NK-92 (cell line): ENCODE measurements at regions not wholly inside any gene's neighbourhood (a gene's known extent, or its start where the extent isn't known, plus 50 kb on each side); places are given as distances from the start of the nearest gene placed in this dataset.

ENCODE experiments used
- DNase-seq: peaks from one replicate; lab custom pipeline; 2025; ENCODE audit not compliant: unreplicated experiment; lab: John Stamatoyannopoulos, UW

DNA sequence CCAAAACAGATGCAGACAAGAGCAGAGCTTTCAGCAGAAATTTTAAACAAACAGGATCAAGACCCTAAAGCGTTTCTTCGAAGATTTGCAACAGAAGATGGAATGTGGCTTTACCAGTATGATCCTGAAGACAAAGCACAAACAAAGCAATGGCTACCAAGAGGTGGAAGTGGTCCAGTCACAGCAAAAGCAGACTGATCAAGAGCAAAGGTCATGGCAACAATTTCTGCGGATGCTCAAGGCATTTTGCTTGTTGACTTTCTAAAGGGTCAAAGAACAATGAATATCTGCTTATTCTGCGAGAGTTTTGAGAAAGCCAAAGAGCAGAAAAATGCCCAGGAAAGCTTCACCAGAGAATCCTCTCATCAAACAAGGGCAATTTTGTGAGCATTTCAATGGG, 130.4 kb downstream of the MBL2 start:
- DNase-seq, result no peak

DNA sequence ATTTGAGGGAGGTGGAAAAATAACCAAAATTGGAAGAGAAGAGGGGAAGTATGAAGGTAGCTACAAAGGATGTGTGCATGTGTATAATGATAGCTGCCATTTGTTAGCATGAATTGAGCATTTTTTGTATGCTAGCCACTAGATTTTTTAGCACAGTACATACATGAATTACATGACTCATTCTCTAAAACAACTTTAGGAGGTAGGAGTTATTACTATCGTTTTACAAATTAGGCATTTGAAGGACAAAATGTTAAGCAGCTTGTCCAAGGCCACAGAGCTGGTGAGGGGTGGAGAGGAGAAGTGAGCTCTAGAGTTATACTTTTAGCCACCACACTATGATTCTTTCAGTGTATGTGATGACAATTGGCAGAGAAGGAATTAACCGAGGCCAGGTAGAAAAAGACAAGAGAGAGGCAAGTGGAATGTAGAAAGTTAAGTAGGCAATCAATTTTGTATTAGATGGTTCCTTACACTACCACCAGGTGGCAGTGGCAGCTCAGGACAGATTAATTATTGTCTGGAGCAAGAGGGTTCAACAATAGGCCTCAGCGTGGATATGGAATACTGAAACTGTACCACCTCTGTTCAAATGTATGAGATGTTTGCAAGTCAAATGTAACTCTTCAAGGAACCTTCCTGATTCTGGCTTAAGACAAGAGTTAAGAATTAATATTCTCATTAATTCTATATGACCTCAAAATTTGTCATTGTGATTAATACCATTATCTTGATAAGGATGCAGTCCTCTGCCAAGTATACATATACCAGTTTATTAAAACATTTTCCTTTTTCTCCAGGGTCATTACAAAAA, 128.0 kb downstream of the MBL2 start:
- DNase-seq, result no peak

DNA sequence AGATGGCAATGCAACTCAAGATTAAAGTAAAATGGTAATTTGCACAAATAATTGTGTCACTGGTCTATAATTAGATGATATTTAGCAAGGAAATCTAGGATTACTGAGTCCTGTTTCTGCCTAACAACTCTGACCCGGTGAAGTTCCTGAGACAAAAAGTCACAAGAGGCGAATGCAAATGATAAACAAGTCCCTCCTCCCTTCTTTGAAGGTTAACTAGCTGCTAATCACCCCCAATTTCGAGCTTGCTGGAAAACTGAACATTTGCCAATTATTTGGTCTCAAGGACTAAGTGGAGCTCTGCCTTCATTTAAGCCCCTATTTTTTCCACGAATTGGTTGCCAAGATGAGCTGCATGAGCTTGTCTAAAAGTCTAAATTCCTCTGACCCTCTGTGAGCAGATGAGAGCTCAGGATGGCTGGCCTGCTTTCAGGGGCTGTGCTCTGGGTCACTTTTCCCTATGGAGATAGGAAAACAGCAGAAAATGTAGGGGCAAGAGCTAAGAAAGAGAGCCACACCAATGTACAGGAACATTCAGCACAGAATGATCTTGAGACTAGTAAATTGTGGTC, 127.3 kb downstream of the MBL2 start:
- no peak for DNase-seq

DNA sequence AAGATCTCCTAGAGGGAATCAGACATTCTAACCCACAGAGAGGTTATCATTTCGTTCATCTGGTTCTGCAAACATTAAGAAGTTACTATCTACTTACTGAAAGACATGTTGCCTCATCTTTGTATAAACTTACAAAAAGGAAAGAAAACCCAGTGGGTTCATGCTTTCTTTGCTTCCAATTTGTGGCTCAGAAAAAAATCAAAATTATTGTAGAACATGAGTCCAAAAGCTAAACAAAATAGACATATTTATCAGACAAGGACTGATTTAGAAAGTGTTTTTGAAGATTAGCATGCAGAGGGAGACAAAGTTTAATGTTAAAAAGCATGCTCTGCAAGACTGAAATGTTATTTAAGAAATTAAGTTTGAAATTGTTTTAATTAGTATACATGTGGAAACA, 123.1 kb downstream of the MBL2 start:
- DNase-seq, result no peak

DNA sequence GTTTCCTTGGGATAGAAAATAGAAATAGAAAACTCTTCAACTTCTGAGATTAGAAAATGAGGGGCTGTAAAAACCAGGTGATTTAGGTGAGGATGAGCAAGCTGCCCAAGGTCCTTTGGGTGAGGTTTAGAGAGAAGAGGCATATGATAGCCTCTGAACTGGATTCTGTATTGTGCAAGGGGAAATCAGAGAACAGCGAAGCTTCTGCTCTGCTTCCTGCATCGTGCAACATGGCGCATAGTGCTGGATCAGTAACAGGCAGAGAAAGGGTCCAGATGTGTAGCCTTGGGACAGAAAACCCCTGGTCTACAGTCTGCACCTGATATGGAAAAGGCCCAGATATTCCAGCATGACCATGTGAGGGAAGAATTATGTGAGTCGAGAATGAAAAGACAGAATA, 121.7 kb downstream of the MBL2 start:
- no peak for DNase-seq

DNA sequence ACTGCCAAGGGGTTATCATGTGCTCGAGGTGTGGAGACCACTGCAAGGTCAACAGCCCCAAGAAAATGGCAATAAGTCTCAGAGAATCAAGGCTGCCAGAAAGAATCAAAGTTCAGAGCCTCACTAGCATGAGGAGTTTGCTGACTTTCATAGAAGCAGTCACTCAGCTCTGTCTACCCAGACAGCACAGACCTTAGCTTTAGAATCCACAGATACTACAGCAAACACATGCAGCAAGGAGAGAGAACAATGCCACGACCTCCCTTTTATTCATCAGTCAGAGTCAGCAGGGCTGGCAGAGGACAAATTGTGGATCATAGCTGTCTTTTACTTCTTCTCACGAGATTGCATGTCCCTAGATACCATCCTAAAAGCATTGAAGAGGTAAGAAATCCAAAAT, 121.3 kb downstream of the MBL2 start:
- DNase-seq, result no peak

DNA sequence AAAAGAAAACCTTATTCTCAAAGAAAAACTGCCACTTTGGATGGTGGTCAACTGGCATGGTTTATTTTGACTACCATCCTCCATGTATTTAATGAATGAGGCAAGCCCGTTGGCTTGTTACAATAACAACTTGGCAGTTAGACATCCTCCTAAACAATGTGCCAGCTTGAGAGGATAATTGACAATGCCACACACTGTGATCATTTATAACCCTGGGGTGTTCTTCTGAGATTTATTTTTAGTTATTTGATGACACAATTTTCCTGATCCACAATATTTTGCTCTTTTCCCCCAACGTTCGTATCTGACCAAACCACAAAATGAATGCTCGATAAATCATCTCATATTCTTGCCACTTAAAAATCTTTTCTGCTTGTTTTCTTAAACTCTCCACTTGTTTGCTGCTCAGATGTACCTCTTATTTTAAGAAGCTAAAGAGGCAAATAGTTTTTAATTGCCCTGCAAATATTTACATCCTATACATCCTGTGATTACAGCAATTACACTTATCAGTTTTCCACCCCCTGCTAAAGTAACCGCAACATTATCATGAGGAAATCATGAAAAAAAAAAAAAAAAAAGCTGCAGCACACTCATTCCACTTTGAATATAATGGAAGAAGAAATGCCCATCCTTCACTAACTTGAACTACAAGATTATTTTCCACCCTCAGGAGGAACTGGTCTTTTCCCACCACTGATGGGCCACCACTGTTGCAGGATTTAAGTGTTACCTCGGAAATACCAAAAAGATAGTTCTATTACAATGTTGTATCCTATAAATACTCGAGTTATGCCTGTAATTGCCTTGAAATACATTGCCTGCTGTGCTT, 119.9 kb downstream of the MBL2 start:
- no peak for DNase-seq

DNA sequence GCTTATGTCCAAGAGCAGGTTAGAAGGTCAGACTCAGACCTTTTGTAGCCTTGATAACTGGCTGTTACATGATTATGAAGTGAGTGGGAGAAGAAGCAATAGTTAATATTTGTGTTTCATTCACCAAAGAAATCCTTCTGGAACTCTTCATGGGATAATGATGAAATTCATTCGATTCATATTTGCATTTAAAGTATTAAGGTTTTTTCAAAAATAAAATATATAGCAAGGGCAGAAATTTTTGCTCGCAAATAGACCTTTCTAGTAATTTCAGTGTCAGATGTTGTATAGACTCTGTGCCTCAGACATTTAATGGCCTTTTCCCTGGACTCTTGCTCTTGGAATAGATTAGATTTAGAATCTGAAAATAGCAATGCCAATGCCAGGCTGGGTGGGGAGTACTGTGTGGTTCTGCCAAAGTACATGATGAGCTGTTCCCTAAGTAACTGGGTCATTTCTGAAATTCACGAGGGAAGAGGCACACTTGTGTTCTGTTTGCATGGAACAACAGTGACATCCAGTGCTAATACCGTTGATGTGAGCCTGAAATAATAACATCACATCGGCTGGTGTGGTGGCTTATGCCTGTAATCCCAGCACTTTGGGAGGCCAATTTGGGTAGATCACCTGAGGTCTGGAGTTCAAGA, 119.2 kb downstream of the MBL2 start:
- no peak for DNase-seq

DNA sequence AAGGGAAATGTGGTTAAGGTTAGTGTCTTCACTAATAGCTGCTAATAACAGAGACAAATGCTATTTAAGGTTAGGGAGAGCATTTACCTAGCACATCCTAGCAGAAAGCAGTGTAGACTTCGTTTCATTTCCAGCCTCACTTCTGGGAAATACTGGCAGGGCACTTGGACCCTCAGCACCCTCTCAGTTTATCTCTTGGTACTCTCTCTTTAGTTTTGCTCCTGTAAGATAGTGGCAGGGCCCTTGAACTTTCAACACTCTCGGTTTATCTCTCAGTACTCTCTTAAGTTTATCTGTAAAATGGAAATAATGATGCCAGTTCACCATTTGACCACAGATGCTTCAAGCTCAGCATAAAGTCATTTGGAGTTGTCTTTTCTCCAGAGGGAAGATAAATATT, 118.4 kb downstream of the MBL2 start:
- no peak for DNase-seq

DNA sequence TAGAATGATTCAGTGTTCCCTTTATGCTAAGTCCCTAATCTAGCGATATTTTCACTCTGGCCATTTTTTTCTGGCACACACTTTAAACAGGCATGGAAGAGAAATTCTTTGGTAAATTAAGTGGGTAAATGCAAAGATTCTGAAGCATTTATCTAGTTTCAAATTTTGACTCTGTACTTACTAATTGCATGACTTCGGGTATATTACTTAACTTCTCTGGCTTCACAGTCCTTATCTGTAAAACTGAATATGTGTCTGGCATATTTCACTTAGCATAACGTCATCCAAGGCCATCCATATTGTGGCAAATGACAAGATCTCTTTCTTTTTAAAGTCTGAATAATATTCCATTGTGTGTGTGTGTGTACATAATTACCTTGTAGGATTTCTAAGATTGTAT, 114.5 kb downstream of the MBL2 start:
- DNase-seq, result no peak

DNA sequence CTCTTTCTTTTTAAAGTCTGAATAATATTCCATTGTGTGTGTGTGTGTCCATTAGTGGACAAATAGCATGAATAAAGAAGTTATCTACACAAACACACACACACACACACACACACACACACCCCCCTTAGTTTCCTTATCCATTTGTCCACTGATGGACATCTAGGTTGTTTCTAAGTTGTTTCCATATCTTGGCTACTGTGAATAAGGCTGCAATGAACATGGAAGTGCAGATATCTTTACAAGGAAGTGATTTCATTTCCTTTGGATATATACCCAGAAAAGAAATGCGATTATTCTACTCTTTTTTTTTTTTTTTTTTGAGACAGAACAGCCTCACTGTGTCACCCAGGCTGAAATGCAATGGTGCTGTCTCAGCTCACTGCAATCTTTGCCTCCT, 113.5 kb downstream of the MBL2 start:
- no peak for DNase-seq

DNA sequence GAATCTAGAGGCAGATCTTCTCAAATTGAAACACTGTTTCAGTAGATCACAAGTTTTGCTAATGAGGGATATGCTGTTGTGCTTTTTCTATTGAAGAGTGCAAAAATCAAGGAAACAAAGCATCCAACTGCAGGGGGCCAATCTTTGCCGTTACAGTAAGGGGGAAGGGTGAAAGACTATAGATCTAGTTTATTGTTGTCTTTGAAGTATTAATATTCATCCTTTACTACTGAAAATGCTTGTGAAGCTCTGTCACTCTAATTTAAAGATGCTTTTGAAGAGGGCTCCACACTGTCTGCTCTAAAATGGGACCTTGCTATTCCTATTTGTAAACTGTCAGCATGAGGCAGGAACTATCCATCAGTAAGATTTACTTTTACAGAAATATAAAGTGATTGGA, 110.3 kb downstream of the MBL2 start:
- no peak for DNase-seq

DNA sequence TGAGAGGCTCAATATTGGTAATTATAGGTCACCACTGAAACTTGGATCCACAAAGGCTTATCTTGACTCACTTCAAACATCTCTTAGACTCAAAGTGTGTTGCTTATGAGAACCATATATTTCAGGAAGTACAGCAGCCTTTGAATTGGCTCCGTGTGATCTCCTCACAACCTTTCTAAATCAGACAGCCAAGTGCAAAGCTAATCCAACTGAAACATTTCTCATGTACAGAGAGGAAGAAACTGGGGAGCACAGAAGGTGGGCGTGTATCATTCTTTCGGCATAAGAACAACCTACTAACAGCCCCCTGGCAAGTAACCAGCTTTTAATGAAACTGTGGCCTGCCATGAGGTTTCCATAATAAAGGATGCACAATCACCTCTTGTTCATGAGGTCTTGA, 109.4 kb downstream of the MBL2 start:
- no peak for DNase-seq

DNA sequence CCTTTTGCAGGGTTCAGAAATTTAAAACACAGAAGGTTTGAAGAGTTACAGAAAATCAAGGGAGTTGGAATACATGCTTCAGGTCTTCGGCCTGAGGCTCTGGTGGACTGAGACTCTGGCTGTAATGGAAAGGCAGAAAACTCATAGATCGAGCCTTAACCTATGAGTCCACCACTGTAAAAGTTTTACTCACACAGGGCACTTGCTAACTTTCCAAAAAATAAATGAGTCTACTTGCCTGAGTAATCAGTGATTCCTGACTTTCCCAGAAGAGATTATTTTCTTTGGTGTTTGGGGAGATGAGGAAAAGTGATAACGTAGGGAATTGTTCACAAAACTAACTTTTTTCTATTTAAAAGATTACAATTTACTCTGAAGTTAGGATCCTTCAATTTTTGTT, 108.0 kb downstream of the MBL2 start:
- no peak for DNase-seq

DNA sequence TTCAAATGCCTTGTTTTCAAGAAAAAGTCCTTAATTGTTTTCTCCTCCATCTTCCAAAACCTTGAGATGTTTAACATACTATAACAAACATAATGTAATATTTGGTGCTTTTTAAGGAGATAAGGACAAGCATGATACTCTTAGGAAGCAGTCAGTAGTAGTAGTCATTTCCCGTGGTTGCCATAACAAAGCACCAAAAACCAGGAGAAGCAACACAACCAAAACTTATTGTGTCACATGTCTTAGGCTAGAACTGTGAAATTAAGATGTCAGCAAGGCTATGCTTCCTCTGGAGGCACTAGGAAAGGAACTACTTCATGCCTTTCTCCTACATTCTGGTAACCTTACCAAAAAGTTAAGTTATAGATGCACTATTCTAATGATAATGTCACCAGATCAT, 106.8 kb downstream of the MBL2 start:
- DNase-seq, result no peak

DNA sequence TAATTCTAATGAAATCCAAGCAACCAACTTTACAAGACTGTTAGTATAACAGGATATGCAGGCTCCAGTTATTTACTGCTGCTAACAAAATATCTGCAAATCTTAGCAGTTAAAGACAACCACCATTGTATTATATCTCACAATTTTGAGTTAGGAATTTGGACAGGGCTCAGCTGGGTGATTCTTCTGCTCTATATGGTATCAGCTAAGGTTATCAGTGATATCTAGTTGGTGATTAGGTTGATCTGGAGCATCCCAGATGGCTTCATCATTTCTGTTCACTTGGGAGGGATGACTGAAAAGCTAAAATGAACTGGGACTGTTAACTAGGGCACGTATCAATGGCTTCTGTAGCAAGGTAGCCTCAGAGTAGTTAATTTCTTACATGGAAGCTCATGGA, 105.7 kb downstream of the MBL2 start:
- no peak for DNase-seq

DNA sequence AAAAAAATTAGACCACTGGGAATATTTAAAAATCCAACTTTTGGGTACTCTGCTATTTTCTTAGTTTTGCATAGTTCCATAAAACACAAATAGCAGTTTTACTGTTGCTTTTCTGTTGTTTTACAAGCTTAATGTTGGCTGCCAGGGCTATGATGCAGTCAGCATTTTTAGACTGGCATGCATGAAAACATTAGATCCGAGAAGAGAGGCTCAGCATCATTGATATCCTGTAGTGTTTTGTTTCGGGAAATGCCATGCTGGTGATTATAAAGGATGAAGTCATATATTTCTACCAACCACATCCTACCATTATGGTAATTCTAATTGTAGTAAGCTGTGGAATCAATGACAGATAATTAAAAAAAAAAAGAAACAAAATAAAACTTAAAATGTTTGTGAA, 104.6 kb downstream of the MBL2 start:
- DNase-seq, result no peak

DNA sequence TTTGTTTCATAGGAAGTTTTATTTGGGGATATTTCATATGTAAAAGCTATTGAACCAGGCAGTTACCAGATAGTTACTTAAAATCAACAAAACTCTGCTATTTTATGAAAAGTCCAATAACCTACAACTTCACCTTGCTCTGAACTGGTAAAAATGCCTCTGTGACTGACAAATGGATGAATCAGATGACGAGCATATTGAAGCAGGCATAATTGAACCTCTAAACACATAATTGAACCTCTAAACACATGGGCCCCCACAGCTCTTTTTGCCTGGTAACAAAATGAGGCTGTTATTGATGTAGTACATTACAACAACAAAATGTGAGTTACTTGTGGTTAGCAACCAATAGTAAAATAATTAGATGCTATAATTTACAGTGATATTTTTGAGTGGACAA, 99.7 kb downstream of the MBL2 start:
- no peak for DNase-seq

DNA sequence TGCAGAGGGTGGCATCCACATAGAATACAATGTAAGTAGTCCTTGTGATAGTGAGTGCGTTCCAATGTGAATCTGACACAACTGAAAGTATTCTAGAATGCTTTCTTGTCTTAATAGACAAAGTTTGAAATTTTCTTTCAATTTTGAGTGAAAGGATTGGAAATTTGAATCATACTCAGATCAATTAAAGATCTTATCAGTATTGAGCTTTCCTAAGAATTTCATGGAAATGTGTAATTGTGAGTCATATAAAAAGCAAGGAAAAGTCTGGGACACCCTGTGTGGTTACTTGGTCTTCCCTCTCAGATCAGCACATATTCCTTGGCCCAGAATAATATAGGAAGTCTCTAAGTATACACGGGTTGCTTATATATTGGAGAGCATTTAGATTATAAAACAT, 99.1 kb downstream of the MBL2 start:
- no peak for DNase-seq

DNA sequence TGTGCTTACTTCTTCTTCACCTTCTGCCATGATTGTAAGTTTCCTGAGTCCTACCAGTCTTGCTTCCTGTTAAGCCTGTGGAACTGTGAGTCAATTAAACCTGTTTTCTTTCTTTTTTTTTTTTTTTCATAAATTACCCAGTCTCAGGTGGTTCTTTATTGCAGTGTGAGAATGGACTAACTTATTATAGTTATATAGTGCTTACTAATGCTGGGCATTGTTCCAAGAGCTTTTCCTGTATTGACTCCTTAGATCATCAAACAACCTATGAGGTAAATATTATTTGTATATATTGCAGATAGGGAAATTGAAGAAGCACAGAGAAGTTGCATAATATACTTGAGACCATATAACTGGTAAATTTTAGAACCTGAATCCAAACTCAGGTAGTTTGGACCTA, 98.1 kb downstream of the MBL2 start:
- no peak for DNase-seq

DNA sequence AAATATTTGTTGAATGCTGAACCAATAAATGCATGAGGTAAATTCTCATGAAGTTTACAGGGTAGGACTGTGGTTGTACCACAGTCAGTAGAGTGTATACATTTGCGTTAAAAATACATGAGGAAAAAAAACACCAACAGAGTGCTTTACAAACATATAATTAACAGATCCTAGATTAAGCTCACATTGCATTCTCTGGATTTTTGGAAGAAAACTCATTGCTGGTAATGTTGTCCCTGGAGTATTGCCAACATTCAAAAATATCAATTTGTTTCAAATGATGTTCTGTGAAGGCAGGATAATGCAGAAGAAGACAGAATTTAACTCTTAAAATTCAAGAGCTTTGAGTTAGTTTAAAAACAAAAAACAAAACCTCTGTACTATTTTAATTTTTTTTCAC, 95.5 kb downstream of the MBL2 start:
- no peak for DNase-seq

DNA sequence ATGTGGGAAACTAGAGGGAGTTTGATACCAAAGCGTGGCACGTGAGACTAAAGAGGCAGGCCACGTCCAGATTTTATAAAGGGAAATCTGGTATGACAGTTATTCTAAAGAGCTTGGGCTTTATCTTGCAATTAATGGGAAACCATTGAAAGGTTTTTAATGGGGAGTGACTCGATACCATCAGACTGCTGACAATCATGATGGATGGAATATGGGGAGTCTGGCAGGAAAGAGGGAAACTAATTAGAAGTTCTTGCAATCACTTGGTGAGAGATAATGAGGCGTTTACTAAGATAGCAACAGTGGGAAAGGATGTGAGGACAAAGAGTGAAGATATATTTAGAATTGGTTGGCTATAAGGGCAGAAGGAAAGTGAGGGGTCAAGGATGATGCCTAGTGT, 94.0 kb downstream of the MBL2 start:
- no peak for DNase-seq
